ENCODE measurements at regions not wholly inside any gene's neighbourhood (a gene's known extent, or its start where the extent isn't known, plus 50 kb on each side); places are given as distances from the start of the nearest gene placed in this dataset.

DNA sequence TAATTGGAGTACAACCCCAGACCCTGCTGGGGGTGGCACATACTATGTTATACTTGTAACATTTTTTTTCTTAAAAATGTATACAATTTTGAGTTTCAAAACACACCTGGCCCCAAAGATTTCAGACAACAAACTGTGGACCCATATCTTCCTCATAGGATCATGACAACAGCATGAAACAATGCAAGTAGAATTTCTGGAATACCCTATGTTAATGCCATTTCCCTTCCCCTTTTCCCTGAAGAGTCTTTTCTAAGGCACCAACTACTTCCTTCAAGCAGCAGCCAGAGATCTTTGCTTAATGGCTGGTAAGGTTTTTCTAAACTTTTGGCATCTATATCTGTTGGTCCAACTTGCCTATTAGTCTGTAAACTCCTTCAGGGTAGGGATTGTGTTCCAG is 99.9 kb upstream of the SERBP1 start:
- TF ChIP-seq TAF1 (IDR thresholded peaks at IDR 0.05; ENCODE audit: low read depth, low read length) (no peak), POLR2A (IDR thresholded peaks at IDR 0.05; ENCODE audit: low read depth, low read length) (no peak), POLR2AphosphoS5 (IDR thresholded peaks at IDR 0.05; ENCODE audit: low read depth, low read length) (no peak), PAX5 (IDR thresholded peaks at IDR 0.05; ENCODE audit: insufficient read depth, low read length, severe bottlenecking) (no peak), SPI1 (IDR thresholded peaks at IDR 0.05; ENCODE audit: low read depth, low read length) (no peak)

Measured in GM12891 (cell line).